Psoas muscle (tissue), 7 donors: ENCODE measurements at regions not wholly inside any gene's neighbourhood (a gene's known extent, or its start where the extent isn't known, plus 50 kb on each side); places are given as distances from the start of the nearest gene placed in this dataset.

Experiments used
- ATAC-seq, 4 donors: fragments of 200-7000 bp; cut with Tn5 transposase; one replicate each; pipeline ENCODE4 v1.9.1; 2020; ENCODE audit warnings: moderate library complexity in 3 of 4, mild to moderate bottlenecking in 2 of 4
- DNase-seq, 2 donors: peaks; one replicate each; pipeline ENCODE4 v3.0.0-alpha.2; 2020
- H3K27ac ChIP-seq: fragments of 200-600 bp; one replicate; pipeline ENCODE4 v1.8.0; 2022
- H3K27me3 ChIP-seq, 3 donors: fragments of 200-600 bp in 1 of 3; one replicate each; pipeline versions ENCODE4 v1.6.1 to v1.8.0; 2013 to 2022; ENCODE audit warnings: low read length in 2 of 3, mild to moderate bottlenecking in 2 of 3, moderate library complexity in 1 of 3; ENCODE audit not compliant: insufficient read depth in 3 of 3
- H3K36me3 ChIP-seq, 2 donors: fragments of 200-600 bp in 1 of 2; one replicate each; pipeline versions ENCODE4 v1.6.1 to v1.8.0; 2013 to 2022; ENCODE audit warnings: low read depth in 1 of 2, mild to moderate bottlenecking in 1 of 2, moderate library complexity in 1 of 2; ENCODE audit not compliant: insufficient read depth in 1 of 2
- H3K4me1 ChIP-seq: fragments of 200-600 bp; one replicate; pipeline ENCODE4 v1.8.0; 2022
- H3K4me3 ChIP-seq: fragments of 200-600 bp; one replicate; pipeline ENCODE4 v1.8.0; 2022; ENCODE audit warnings: mild to moderate bottlenecking
- H3K9me3 ChIP-seq: fragments of 200-600 bp; one replicate; pipeline ENCODE4 v1.8.0; 2022
- WGBS, 3 donors: extraction: QIAGEN DNeasy Blood & Tissue Kit; methylation state at CpG; one replicate each; pipeline versions ENCODE4 v1.1.6 to v1.1.7; 2013; 5-methylcytosine and 5-hydroxymethylcytosine counted together
- intact Hi-C, 2 donors: fragments of 100-400 bp; cut with DNase I; formaldehyde crosslinking; loops; one replicate each; pipeline versions ENCODE4 v1.11.0 to v1.14.2; 2022
- TF ChIP-seq, protein P1 (sequence below): fragments of 200-600 bp; IDR thresholded peaks from one replicate; pipeline ENCODE4 v1.8.0; 2022; ENCODE audit warnings: antibody characterized with exemption
- donor health status: healthy with polysubstance abuse.
- donor health status: DM: no; HTN: no; CAD: no; lungs with moderate emphysema.
- donor health status: Bipolar disorder and iron deficiency.
- donor health status: healthy.
- donor health status: DM: yes; HTN: yes; CAD: no.
- donor health status: DM: no; HTN: no; CAD: no.
- donor health status: DM: yes; HTN: yes; CAD: no.

DNA sequence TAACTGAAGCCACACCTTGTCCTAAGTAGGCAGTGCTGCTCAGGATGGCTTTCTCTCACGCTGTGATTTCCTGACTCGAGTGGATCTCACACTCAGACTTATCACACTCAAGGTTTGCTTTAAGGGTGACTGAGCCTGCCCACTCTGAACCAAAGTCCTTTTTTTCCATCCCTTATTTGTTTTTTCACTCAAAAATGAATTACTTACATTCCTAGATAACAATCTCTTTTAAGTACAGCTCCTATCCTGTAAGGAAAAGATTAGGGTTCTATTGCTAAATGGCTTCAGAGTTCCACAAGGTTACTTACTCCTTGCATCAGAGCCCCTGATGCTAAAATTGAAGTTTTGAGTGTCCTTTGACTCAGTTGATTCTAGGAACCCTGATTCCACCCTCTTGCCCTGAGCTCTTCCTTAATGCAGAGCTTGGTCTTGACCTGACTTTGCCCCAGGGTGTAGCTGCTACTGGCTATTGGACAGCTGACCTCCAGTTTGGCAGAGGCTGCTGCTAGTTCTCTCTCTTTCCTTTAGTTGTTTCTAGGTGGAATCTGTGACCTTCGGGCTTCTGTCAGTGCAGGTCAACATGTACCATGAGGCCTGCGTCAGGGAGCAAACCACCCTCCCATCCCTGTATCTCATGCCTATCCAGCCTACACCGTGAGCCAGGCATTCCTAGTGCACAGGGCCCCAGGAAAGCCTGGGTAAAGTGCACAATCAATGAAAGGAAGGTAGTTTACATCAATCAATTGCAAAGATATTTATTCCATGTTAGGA lies 80.1 kb upstream of the CD55 start:
- no peaks in the 10 kb centered on the region for H3K36me3 ChIP-seq
- no peaks in the 10 kb centered on the region for H3K4me1 ChIP-seq
- intact Hi-C loops, result no loop called here
- 69 to 70% (median 70%) methylated on average over 5 of the region's 5 CpGs for WGBS, 3 donors
- H3K27ac ChIP-seq, result no peak overlapping the region
- H3K4me3 ChIP-seq, result no peak overlapping the region
- no peaks in the 10 kb centered on the region for H3K9me3 ChIP-seq
- DNase-seq (no peak), ATAC-seq (no peak)
- H3K27me3 ChIP-seq, result no peaks in the 10 kb centered on the region
- TF ChIP-seq, protein P1, sequence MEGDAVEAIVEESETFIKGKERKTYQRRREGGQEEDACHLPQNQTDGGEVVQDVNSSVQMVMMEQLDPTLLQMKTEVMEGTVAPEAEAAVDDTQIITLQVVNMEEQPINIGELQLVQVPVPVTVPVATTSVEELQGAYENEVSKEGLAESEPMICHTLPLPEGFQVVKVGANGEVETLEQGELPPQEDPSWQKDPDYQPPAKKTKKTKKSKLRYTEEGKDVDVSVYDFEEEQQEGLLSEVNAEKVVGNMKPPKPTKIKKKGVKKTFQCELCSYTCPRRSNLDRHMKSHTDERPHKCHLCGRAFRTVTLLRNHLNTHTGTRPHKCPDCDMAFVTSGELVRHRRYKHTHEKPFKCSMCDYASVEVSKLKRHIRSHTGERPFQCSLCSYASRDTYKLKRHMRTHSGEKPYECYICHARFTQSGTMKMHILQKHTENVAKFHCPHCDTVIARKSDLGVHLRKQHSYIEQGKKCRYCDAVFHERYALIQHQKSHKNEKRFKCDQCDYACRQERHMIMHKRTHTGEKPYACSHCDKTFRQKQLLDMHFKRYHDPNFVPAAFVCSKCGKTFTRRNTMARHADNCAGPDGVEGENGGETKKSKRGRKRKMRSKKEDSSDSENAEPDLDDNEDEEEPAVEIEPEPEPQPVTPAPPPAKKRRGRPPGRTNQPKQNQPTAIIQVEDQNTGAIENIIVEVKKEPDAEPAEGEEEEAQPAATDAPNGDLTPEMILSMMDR, result no peak

DNA sequence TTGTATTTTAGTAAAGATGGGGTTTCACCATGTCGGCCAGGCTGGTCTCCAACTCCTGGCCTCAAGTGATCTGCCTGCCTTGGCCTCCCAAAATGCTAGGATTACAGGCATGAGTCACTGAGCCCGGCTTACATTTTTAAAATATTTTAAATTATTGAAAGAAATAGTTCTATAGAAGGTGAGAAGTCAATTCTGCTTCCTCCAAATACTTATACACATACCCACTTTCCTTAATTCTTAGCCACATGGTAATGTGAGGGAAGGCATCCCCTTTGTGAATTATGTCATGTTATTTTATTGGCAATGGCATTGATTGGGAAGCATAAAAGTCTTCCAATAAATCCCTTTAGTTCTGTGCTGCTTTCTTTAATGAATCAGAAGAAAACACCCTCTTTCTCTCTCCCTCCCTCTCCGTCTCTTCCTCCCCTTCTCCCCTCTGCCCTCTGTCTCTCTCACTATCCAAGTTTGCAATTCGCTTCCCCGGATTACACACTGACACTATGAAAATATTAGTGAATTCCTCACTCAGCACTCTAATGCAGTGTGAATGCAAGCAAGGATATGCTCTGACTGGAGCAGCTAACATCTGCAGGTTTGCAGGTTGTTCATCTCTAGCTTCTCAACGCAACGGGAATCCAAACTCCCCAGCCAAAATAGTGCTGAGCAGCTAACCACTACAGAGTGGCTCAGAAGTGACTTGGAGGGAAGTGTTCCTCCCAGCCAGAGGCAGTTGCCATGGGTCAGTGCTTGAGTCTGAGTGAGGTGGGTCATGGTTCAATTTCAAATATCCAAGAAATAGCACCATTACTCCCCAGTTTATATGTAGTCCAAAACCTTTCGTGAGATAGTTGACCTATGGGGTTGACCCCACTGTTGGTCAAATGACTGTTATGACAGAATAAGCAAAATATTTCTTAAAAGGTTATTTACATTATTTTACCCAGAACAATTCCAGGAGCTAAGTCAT lies 77.8 kb upstream of the CD55 start:
- no peaks in the 10 kb centered on the region for H3K9me3 ChIP-seq
- TF ChIP-seq, protein P1, result no peak
- 71 to 73% (median 71%) methylated on average over 8 of the region's 8 CpGs for WGBS, 3 donors
- no peaks in the 10 kb centered on the region for H3K36me3 ChIP-seq
- DNase-seq, result no peak
- H3K27ac ChIP-seq, result no peak overlapping the region
- H3K27me3 ChIP-seq, result no peaks in the 10 kb centered on the region
- ATAC-seq, result no peak
- H3K4me3 ChIP-seq, result no peak overlapping the region
- no peaks in the 10 kb centered on the region for H3K4me1 ChIP-seq
- intact Hi-C loops, result no loop called here

DNA sequence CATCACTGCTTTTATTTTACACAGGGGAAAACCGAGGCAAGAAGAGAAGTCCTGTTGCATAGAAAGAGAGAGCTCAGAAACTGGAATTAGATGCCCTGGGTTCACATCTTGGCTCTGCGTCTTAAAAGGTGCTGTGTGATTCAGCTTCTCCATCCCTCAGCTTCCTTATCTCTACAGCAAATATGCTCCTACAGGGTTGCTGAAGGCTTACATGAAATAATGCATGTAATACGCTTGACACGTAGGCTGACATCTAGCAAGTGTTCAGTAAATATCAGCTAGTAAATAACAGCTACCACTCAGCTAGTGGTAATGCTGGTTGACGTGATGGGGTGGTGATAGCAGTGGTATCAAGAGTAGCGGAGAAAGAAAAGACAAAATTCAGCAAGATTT lies 77.1 kb upstream of the CD55 start:
- TF ChIP-seq, protein P1, result no peak
- Histone ChIP-seq H3K36me3 (no peaks in the 10 kb centered on the region), H3K4me1 (no peaks in the 10 kb centered on the region), H3K9me3 (no peaks in the 10 kb centered on the region), H3K27ac (no peak overlapping the region), H3K4me3 (no peak overlapping the region), H3K27me3 (no peaks in the 10 kb centered on the region)
- WGBS, 3 donors, result 84 to 88% (median 84%) methylated on average over 6 of the region's 6 CpGs
- ATAC-seq (no peak), DNase-seq (no peak)
- intact Hi-C loops, result no loop called here

DNA sequence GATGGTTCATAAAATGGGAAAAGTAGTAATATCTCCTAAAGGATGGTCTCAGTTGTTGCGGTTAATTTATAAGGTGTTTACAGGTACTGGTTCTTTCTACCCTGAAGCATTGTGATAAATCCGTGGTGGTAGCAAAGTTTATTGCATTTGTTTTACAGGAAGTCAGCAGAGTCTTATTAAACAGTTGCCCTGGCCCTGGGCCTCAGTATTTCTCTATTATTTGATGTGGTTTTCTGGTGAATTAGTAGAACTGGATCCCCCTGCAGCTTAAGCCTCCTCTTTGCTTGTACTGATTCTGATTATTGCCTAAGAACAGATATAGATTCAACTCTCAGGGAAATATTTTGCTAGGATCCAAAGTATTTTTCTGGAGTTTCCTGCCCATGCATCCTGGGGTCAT lies 76.4 kb upstream of the CD55 start:
- Histone ChIP-seq H3K27me3 (no peaks in the 10 kb centered on the region), H3K4me3 (no peak overlapping the region), H3K27ac (no peak overlapping the region), H3K36me3 (no peaks in the 10 kb centered on the region), H3K4me1 (no peaks in the 10 kb centered on the region), H3K9me3 (no peaks in the 10 kb centered on the region)
- 69% methylated on average over 2 of the region's 2 CpGs for WGBS, 3 donors
- DNase-seq (no peak), ATAC-seq (no peak)
- TF ChIP-seq, protein P1, result no peak
- intact Hi-C loops, result no loop called here
